ENCODE measurements at regions not wholly inside any gene's neighbourhood (a gene's known extent, or its start where the extent isn't known, plus 50 kb on each side); places are given as distances from the start of the nearest gene placed in this dataset.

- TF ChIP-seq, protein P1, sequence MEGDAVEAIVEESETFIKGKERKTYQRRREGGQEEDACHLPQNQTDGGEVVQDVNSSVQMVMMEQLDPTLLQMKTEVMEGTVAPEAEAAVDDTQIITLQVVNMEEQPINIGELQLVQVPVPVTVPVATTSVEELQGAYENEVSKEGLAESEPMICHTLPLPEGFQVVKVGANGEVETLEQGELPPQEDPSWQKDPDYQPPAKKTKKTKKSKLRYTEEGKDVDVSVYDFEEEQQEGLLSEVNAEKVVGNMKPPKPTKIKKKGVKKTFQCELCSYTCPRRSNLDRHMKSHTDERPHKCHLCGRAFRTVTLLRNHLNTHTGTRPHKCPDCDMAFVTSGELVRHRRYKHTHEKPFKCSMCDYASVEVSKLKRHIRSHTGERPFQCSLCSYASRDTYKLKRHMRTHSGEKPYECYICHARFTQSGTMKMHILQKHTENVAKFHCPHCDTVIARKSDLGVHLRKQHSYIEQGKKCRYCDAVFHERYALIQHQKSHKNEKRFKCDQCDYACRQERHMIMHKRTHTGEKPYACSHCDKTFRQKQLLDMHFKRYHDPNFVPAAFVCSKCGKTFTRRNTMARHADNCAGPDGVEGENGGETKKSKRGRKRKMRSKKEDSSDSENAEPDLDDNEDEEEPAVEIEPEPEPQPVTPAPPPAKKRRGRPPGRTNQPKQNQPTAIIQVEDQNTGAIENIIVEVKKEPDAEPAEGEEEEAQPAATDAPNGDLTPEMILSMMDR (IDR thresholded peaks at IDR 0.05), result no peak
- TF ChIP-seq POLR2A (IDR thresholded peaks at IDR 0.05), result no peak
These were observed 882.7 kb upstream of the ARRDC3 start for GRCh38 chr5:92265804-92266203.
